ENCODE measurements at regions not wholly inside any gene's neighbourhood (a gene's known extent, or its start where the extent isn't known, plus 50 kb on each side); places are given as distances from the start of the nearest gene placed in this dataset.

- TF ChIP-seq CTCF (conservative IDR thresholded peaks at IDR 0.05; ENCODE audit: low read length) (no peak), EZH2phosphoT487 (IDR thresholded peaks at IDR 0.05; ENCODE audit: borderline replicate concordance, low read depth, low read length) (no peak)
Observed at GRCh38 chr1:217253351-217253750, 377.5 kb downstream of the GPATCH2 start.

Measured in OCI-LY7 (cell line).